Right cardiac atrium (tissue), 5 donors: ENCODE measurements at regions not wholly inside any gene's neighbourhood (a gene's known extent, or its start where the extent isn't known, plus 50 kb on each side); places are given as distances from the start of the nearest gene placed in this dataset.
"Not testable (repeated sequence)": the region's sequence is repeated elsewhere in the genome, so short reads cannot be mapped to it uniquely, and the experiment has no call there.

Source experiments
- ATAC-seq, 2 donors: fragments of 200-7000 bp; cut with Tn5 transposase; one replicate each; pipeline versions ENCODE4 v1.8.0 to v1.9.1; 2020; ENCODE audit warnings: moderate library complexity in 2 of 2, mild to moderate bottlenecking in 1 of 2
- DNase-seq, 3 donors: peaks; one replicate each; pipeline ENCODE4 v3.0.0-alpha.2; 2020
- H3K27ac ChIP-seq: one replicate; pipeline ENCODE4 v1.5.1; 2013; ENCODE audit warnings: mild to moderate bottlenecking, low read length, control low read depth, moderate library complexity
- H3K27me3 ChIP-seq: one replicate; pipeline ENCODE4 v1.6.1; 2013; ENCODE audit not compliant: control insufficient read depth, insufficient read depth
- H3K4me1 ChIP-seq: one replicate; pipeline ENCODE4 v1.6.1; 2013; ENCODE audit warnings: low read length; ENCODE audit not compliant: control insufficient read depth, insufficient read depth
- H3K4me3 ChIP-seq: one replicate; pipeline ENCODE4 v1.5.1; 2013; ENCODE audit warnings: low read length, control low read depth
- H3K9me3 ChIP-seq: one replicate; pipeline ENCODE4 v1.6.1; 2013; ENCODE audit warnings: low read length; ENCODE audit not compliant: control insufficient read depth
- WGBS: extraction: QIAGEN DNeasy Blood & Tissue Kit; methylation state at CpG from one replicate; pipeline ENCODE4 v1.1.7; 2013; 5-methylcytosine and 5-hydroxymethylcytosine counted together
- intact Hi-C, 4 donors: fragments of 100-400 bp; cut with DNase I; formaldehyde crosslinking; loops; one replicate each; pipeline versions ENCODE4 v1.11.0 to v1.14.0; 2022 to 2023
- donor health status: healthy with polysubstance abuse.
- donor health status: DM: no; HTN: yes; CAD: no.
- donor health status: DM: no; HTN: no; CAD: no.
- donor health status: DM: no; HTN: yes; CAD: no; lungs with severe emphysema.
- donor health status: DM: yes; HTN: yes; CAD: no.

DNA sequence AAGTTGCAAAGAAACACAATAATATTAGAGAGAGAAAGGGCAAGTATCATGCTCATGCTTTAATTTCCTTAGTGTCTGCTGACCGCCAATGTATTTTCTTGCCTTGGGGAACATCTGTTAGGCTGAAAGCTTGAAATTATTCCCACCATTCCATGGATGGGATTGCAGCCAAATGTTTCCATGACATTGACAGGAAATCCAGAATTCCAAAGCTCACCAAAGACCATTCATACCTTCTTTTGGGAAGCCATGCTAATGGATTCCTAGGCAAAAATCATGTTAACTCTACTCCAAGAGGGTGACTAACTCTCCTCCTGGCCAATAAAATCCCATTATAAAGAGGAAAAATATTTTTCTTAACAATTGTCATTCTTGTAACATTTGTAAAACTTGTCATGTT is 661.4 kb upstream of the FAT3 start:
- no peak overlapping the region for H3K4me3 ChIP-seq
- intact Hi-C loops = no loop called here
- DNase-seq (no peak), ATAC-seq (no peak)
- H3K27me3 ChIP-seq = no peaks in the 10 kb centered on the region
- no peak overlapping the region for H3K27ac ChIP-seq
- H3K9me3 ChIP-seq = no peaks in the 10 kb centered on the region
- 85% methylated on average over 1 of the region's 1 CpG for WGBS
- H3K4me1 ChIP-seq = no peaks in the 10 kb centered on the region

- ATAC-seq (no peak), DNase-seq (no peak)
- Histone ChIP-seq H3K4me1 (no peaks in the 10 kb centered on the region), H3K4me3 (no peak overlapping the region), H3K27me3 (no peaks in the 10 kb centered on the region), H3K27ac (no peak overlapping the region), H3K9me3 (no peaks in the 10 kb centered on the region)
- 92% methylated on average over 2 of the region's 2 CpGs for WGBS
- intact Hi-C loops = no loop called here
Observed at GRCh38 chr11:91560434-91560833, 664.2 kb upstream of the FAT3 start.

GRCh38 chr11:91538065-91538464 is 686.6 kb upstream of the FAT3 start:
- ATAC-seq = no peak
- DNase-seq = no peak
- Histone ChIP-seq H3K4me1 (no peaks in the 10 kb centered on the region), H3K4me3 (no peak overlapping the region), H3K27me3 (no peaks in the 10 kb centered on the region), H3K27ac (no peak overlapping the region), H3K9me3 (no peaks in the 10 kb centered on the region)
- intact Hi-C loops = no loop called here

DNA sequence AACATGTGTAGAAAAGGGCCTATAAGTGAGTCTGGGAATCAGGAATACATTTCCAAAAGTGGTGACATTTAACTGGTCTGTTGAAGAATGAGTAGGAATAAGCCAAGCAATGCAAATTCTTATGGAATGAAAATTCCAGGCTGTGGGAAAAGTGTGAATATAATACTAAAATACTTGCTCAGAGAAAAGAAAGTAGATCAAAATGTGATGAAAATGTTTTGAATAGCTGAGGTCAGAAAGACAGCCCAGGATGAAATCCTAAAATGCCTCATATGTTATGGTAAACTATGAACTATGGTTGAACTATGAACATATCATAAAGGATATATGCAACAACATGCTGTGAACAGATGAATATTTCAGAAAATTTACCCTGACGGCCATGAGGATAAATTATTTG is 688.3 kb upstream of the FAT3 start:
- Histone ChIP-seq H3K4me3 (no peak overlapping the region), H3K4me1 (no peaks in the 10 kb centered on the region), H3K27ac (no peak overlapping the region), H3K9me3 (no peaks in the 10 kb centered on the region), H3K27me3 (no peaks in the 10 kb centered on the region)
- DNase-seq (no peak), ATAC-seq (no peak)
- 57% methylated on average over 1 of the region's 1 CpG for WGBS
- intact Hi-C loops = no loop called here

- ATAC-seq (no peak), DNase-seq (no peak)
- Histone ChIP-seq H3K4me3 (no peak overlapping the region), H3K9me3 (no peaks in the 10 kb centered on the region), H3K27me3 (no peaks in the 10 kb centered on the region), H3K4me1 (no peaks in the 10 kb centered on the region), H3K27ac (no peak overlapping the region)
- intact Hi-C loops = loop anchor here in 1 of 4 donors (10.0 kb wide), 1 partner anchor 66 kb away; no protein-coding TSS in a partner anchor
- whole genome bisulfite sequencing = 85% methylated on average over 1 of the region's 1 CpG
Observed at GRCh38 chr11:91528965-91529364, 695.7 kb upstream of the FAT3 start.

DNA sequence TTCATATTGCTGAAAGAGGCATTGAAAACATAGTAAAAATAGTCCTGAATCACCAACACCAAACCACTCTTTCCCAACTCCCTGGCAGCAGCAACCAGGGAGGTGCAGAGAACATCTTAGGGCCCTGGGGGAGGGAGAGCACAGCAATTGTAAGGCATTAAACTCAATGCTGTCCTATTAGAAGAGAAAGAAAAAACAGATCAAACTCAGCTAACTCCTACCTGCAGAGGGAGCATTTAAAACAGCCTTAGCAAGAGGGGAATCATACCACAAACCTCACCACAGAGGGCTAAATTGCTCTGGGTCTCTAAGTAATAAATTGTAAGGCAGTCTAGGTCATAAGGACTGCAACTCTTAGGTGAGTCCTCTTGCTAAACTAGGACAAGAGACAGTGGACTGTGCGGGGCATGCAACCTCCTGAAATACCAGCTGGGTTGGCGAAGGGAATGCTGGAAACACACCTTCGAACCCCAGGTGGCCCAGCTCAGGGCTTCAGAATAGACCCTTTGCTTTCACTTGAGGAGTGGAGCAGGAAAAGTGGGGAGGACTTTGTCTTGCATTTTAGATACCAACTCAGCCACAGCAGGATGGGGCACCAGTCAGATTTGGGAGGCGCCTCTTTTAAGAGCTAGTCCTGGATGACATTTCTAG is 697.1 kb upstream of the FAT3 start:
- intact Hi-C loops = loop anchor here in 1 of 4 donors (10.0 kb wide), 1 partner anchor 67 kb away; no protein-coding TSS in a partner anchor
- Histone ChIP-seq H3K9me3 (no peaks in the 10 kb centered on the region), H3K27ac (no peak overlapping the region), H3K4me1 (no peaks in the 10 kb centered on the region), H3K27me3 (no peaks in the 10 kb centered on the region), H3K4me3 (no peak overlapping the region)
- 85% methylated on average over 4 of the region's 4 CpGs for WGBS
- DNase-seq = no peak
- no peak for ATAC-seq

GRCh38 chr11:91513734-91514133 is 710.9 kb upstream of the FAT3 start:
- H3K9me3 ChIP-seq = no peaks in the 10 kb centered on the region
- no peak overlapping the region for H3K4me3 ChIP-seq
- 30% methylated on average over 4 of the region's 4 CpGs for WGBS
- H3K4me1 ChIP-seq = no peaks in the 10 kb centered on the region
- H3K27ac ChIP-seq = no peak overlapping the region
- ATAC-seq (no peak), DNase-seq (no peak)
- H3K27me3 ChIP-seq = no peaks in the 10 kb centered on the region
- intact Hi-C loops = no loop called here

DNA sequence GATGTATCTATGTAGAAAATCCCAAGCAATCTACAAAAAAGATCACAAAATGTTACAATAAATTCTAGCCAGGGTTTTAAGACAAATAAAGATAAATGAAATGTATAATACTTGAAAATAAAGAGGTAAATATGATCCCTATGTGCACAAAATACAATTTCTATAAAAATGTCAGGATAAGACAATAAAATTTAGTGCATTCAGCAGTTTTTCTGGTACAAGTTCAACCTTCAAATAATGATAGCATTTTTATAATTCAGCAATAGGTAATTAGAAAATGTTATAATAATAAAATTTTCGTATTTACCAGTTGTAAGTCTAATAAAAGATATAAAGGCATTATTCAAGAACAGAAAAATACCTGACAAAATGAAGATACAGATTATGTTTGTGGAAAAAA is 726.8 kb upstream of the FAT3 start:
- Histone ChIP-seq H3K27ac (no peak overlapping the region), H3K4me1 (no peaks in the 10 kb centered on the region), H3K4me3 (no peak overlapping the region), H3K27me3 (no peaks in the 10 kb centered on the region), H3K9me3 (no peaks in the 10 kb centered on the region)
- DNase-seq (no peak), ATAC-seq (no peak)
- WGBS = 83% methylated on average over 1 of the region's 1 CpG
- intact Hi-C loops = no loop called here

- Histone ChIP-seq H3K4me1 (no peaks in the 10 kb centered on the region), H3K27ac (no peak overlapping the region), H3K27me3 (no peaks in the 10 kb centered on the region), H3K4me3 (no peak overlapping the region), H3K9me3 (no peaks in the 10 kb centered on the region)
- intact Hi-C loops = no loop called here
- DNase-seq (no peak), ATAC-seq (no peak)
Observed at GRCh38 chr11:91495837-91496236, 728.8 kb upstream of the FAT3 start.

DNA sequence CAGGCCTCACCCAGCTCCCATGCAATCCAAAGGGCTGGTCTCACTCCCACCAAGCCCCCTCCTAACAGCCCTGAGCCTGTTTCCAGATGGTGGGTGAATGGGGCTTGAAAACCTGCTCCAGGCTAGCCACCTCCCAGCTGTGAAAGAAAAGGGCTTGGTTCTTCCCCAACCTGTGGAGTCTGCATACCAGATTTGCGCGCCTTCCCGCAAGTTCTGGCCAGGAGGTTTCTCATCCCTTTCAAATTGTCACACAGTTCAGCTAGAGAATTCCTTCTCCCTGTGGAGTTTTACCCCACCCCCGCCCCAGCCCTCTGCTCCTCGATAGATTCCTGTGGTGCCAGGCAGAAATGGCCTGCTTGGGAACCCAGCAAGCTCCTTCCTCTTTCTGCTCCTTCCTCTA is 734.6 kb upstream of the FAT3 start:
- intact Hi-C loops = no loop called here
- Histone ChIP-seq H3K27me3 (no peaks in the 10 kb centered on the region), H3K9me3 (no peaks in the 10 kb centered on the region), H3K4me1 (no peaks in the 10 kb centered on the region), H3K4me3 (no peak overlapping the region), H3K27ac (no peak overlapping the region)
- DNase-seq = peak in 1 of 3 donors; percentile 31
- ATAC-seq = no peak
- WGBS = 81% methylated on average over 5 of the region's 5 CpGs

- DNase-seq, H3K4me1 ChIP-seq, H3K27me3 ChIP-seq, ATAC-seq, intact Hi-C loops, H3K4me3 ChIP-seq, H3K9me3 ChIP-seq, H3K27ac ChIP-seq: not testable (repeated sequence)
- 77% methylated on average over 1 of the region's 1 CpG for WGBS
Observed at GRCh38 chr11:91483956-91484355, 740.7 kb upstream of the FAT3 start.

- H3K4me3 ChIP-seq, H3K27ac ChIP-seq, intact Hi-C loops, ATAC-seq, H3K4me1 ChIP-seq, H3K9me3 ChIP-seq, H3K27me3 ChIP-seq: not testable (repeated sequence)
- DNase-seq = peak in 1 of 3 donors; percentile 32
- WGBS = 79% methylated on average over 2 of the region's 2 CpGs
Observed at GRCh38 chr11:91481875-91482274, 742.7 kb upstream of the FAT3 start.
